Suppressor macrophage (primary cell): ENCODE measurements at regions not wholly inside any gene's neighbourhood (a gene's known extent, or its start where the extent isn't known, plus 50 kb on each side); places are given as distances from the start of the nearest gene placed in this dataset.

Experiments used
- DNase-seq, 4 experiments: peaks; one replicate each; pipeline ENCODE4 v3.0.0-alpha.2; 2020 to 2022

DNA sequence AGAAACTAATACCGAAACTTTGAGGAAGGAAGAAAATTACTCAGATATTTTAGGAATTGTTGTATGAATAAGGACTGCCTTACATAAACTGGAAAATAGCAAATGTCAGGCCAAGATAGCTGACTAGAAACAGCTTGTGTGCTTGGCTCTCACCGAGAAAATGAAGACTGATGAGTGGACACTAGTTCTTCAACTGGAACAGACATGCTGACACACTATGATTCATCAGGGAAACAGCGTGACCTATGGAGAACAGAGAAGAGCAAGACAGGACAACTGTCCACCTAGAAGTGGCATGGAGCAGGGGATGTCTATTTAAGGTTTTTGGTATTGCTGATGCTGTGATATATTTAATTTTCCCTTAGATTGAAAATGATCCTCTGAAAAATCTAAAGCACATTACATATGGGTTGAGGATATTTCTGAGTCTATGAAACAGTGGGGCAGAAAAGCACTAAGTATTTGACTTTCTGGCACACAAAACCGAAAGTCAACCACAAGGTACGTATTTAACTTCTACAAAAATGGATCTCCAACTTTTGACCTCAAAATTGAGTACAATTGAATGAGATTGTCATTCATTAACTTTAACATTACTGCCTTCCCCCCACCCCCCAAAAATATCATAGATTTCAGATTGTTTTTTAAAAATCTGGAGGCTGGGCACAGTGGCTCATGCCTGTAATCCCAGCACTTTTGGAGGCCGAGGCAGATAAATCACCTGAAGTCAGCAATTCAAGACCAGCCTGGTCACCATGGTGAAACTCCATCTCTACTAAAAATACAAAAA lies 863.2 kb downstream of the LRFN5 start:
- no peak for DNase-seq

DNA sequence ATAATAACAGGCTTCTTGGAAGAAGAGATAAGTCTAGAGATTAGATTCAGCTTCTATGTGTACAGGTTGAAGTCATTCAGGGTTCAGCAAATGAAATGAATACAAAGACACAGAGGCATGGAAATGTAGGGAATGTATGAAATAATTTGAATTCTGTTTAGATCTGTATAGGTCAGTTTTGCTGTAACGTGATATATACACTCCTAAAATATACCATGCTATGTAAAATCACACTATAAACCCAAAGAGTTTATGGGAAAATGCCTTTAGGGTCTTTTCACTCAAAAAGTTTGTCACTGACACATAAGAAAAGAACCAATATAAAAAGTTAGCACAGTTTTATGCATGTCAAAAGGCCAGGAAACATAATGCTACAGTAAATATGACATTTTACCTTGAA lies 854.0 kb downstream of the LRFN5 start:
- DNase-seq: no peak

- no peak for DNase-seq
These were observed 852.6 kb downstream of the LRFN5 start for GRCh38 chr14:42459171-42459685.

GRCh38 chr14:42441615-42442014 lies 834.9 kb downstream of the LRFN5 start:
- no peak for DNase-seq

- peak in 2 of 4 experiments; percentile 4 to 12 for DNase-seq
These were observed 831.1 kb downstream of the LRFN5 start for GRCh38 chr14:42437809-42438208.

DNA sequence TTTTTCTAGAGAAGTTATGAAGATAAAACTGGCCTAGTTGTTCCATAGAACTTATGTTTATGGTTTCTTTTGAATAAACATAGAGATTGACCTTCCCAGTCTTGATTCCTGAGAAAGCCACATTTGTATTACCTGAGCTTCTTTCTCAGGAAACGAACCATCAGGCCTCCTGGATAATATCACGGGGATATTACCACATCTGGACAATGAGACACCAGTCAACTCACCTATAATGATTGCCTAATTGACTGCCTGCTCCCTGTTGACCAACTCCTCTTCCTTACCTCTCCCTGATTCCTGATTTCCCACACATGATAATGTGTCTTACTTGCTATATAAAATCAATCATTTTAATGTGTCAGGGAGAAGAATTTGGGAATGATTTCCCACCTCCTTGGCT lies 822.7 kb downstream of the LRFN5 start:
- no peak for DNase-seq

DNA sequence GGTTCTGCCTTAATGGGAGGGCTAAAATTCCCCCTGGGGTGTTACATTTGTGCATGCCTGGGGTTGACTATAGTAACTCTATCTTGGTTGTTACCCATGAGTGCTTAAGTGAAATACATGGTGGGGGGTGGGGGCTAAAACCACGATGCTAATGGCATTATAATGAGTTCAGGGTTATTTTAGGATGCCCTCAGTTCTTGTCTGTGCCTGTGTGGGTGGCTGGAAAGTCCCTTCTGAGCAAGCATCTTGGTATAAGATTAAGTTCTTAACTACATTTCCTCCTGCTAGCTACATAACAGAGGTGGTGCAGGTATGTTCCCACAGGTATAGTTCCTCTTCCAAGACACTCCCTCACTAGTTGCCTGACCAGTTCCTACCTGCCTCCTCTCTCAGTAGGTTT lies 822.3 kb downstream of the LRFN5 start:
- DNase-seq: peak; percentile 12 to 56 (median 44)

- no peak for DNase-seq
These were observed 817.8 kb downstream of the LRFN5 start for GRCh38 chr14:42424501-42424900.

DNA sequence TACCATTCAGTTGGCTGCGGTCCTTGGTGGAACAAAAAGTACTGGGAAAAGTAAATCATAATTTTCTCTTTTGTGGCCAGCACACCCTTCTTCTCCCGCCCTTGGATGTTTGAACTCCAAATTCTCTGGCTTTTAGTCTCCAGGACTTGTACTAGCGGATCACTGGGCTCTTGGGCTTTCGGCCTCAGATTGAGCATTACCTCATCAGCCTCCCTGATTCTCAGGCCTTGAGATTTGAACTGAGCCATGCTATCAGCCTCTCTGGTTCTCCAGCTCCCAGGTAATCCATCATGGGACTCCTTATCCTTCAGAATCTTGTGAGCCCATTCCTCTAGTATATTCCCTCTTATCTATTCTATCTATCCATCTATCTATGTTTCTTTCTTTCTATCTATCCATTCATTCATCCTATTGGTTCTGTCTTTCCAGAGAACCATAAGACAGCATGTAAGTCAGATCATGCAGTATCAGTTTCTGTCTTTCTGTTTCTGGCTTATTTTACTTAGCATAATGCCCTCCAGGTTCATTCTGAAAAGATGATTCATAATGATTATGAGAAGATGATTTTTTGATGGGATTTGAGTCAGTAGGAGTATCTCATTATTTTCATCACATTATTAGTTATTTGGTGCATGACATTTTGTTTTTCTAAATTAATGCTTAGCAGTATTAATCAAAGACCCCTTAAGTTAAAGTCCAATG lies 814.9 kb downstream of the LRFN5 start:
- DNase-seq: no peak

- DNase-seq: no peak
These were observed 813.4 kb downstream of the LRFN5 start for GRCh38 chr14:42420071-42420470.

GRCh38 chr14:42407153-42407552 lies 800.5 kb downstream of the LRFN5 start:
- no peak for DNase-seq

GRCh38 chr14:42391146-42391834 lies 784.6 kb downstream of the LRFN5 start:
- DNase-seq: no peak

DNA sequence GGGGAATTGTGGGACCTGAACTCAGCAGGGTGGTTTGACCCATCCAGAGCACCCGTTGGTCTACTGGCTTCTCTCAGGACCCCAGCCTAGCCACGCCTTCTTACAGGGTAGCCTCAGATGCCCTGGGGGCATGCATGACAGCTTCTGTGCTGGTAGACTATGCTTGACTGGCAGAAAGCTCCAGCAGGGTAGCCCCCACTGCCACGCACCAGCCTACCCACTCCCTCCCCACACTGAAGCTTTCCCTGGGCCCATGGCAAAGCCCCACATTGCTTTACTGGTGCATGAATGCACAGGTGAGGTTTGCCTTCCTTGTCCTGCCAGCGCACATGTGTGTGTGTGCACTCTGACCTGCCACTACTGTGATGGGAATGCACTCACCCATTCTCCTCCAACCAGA lies 772.2 kb downstream of the LRFN5 start:
- DNase-seq: no peak

DNA sequence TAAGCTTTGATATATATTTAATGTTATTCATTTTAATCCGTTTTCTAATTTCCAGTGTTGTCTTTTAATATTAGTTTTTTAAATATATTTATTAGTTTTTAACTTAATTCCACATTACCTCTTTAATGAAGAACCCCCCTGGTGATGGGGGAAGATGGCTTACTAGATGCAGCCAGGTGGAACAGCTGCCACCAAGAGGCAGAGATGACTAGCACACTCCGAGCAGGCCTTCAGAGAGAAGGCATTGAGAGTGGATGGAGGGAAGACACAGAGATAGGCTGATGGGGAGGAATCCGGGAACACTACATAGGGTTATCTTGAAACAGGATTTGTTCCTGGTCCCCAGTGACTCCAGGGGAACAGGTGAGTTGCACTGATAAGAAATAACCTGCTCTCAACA lies 771.6 kb downstream of the LRFN5 start:
- DNase-seq: no peak

DNA sequence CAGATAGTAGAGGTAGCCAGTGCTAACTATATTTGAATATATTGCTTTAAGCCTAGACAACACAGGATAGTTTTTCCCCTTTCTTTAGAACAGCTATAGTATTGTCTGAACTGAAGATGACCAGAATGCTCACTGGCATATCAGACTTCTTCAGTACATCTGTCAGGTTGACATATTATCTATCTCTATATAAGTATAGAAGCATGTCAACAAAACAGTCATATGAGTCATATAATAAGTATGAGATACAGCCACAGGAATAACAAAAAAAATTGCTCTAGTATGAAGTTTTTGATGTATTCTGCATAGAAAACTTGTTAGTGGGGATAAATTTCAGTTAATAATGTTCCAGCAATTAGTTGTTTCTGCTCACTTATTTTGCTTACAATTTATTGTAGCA lies 767.7 kb downstream of the LRFN5 start:
- DNase-seq: no peak

GRCh38 chr14:42370056-42370455 lies 763.4 kb downstream of the LRFN5 start:
- no peak for DNase-seq

DNA sequence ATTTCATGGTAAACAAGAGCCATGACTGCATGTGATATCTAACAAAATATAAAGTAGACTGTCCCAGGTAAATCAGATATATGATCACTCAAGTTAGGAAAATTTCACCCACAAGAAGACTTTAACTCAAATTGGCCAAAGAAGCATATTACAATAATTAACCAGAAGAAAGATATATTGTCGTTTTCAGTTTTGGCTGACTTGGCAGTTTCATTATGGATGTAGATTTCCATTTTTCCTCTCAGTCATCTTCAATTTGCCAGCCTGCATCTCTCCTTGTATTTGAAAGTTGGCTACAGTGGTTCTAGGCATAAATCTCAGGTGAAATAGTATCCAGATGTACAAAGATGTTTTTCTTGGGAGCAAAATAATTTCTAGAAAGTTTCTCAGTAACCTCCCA lies 761.6 kb downstream of the LRFN5 start:
- no peak for DNase-seq

GRCh38 chr14:42353315-42353714 lies 746.6 kb downstream of the LRFN5 start:
- peak in 1 of 4 experiments; percentile 7 for DNase-seq

DNA sequence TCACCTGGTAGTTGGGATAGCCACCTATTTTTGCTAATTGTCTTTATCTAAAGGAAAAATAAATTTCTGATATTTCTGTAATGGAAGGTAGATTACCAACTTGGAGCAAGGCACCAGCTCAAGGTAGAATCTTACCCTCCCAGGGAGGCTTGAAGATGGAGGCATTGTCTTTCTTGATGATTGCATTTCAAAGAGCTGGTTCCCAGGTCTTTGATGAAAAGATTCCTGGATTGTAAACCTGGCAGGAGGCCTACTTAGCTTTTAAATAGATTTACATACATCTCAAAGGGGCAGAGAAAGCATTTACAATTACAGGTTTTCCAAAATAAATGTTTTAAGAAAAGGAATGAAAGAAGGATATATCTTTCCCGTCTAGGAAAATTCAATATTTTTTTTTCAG lies 729.2 kb downstream of the LRFN5 start:
- no peak for DNase-seq

GRCh38 chr14:42334931-42335330 lies 728.3 kb downstream of the LRFN5 start:
- DNase-seq: no peak

DNA sequence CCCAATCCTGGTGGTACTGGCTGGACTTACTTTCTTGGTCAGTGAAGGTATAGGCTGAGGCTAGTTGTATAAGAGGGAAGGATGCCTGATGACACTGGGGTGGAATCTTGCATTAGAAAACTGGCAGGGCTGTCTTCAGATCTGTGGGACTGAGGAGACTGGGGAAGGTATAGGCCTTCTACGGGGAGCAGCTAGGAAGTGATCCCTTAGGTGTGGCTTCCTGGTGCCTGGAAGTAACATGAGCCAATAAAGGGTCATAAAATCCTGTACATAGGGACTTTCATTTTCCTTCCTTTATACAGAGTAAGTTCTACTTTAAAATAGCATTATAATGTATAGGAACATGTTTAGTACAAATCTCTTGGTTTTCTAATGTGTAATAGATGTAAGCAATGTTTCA lies 716.8 kb downstream of the LRFN5 start:
- DNase-seq: peak; percentile 16 to 34 (median 28)

GRCh38 chr14:42322531-42323284 lies 716.0 kb downstream of the LRFN5 start:
- DNase-seq: peak; percentile 64 to 94 (median 84)

DNA sequence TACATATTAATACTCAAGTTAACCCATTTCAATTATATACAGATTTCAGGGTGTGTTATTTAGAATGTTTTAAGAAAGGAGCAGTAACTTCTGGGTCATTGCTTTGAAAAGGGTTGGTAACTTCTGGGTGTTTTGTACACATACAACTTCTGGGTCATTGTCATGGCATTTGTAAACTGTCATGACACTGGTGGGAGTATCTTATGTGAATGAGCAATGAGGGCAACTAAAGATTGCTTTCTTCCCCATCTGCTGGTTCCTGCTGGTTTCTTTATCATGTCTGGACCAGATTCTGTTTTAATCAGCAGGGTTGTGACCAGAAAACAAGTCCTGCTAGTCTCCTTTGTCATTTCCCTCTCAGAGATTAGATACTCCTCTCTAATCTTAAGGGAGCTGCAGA lies 713.3 kb downstream of the LRFN5 start:
- peak; percentile 30 to 72 (median 57) for DNase-seq
